Tibial artery (tissue), 4 donors: ENCODE measurements at regions not wholly inside any gene's neighbourhood (a gene's known extent, or its start where the extent isn't known, plus 50 kb on each side); places are given as distances from the start of the nearest gene placed in this dataset.

ENCODE experiments used
- DNase-seq, 2 donors: peaks; one replicate each; pipeline ENCODE4 v3.0.0-alpha.2; 2019
- H3K27ac ChIP-seq, 2 donors: fragments of 200-600 bp; sonication (generic) in 1 of 2; 1 replicate in 1 of 2; 2 replicates in 1 of 2; pipeline ENCODE4 v1.5.1; 2018 to 2019; ENCODE audit warnings: mild to moderate bottlenecking in 1 of 2
- H3K27me3 ChIP-seq, 2 donors: fragments of 200-600 bp; sonication (generic) in 1 of 2; one replicate each; pipeline versions ENCODE4 v1.5.1 to v1.6.0; 2016 to 2019
- H3K36me3 ChIP-seq, 3 donors: fragments of 200-600 bp; sonication (generic) in 2 of 3; one replicate each; pipeline ENCODE4 v1.5.1; 2016 to 2019; ENCODE audit warnings: mild to moderate bottlenecking in 2 of 3
- H3K4me1 ChIP-seq, 4 donors: fragments of 200-600 bp; sonication (generic) in 2 of 4; 1 replicate in 3 of 4; 2 replicates in 1 of 4; pipeline ENCODE4 v1.5.1; 2016 to 2019
- H3K4me3 ChIP-seq, 2 donors: fragments of 200-600 bp; sonication (generic) in 1 of 2; 1 replicate in 1 of 2; 2 replicates in 1 of 2; pipeline ENCODE4 v1.5.1; 2018 to 2019; ENCODE audit warnings: mild to moderate bottlenecking in 2 of 2
- H3K9me3 ChIP-seq, 3 donors: fragments of 200-600 bp; sonication (generic) in 1 of 3; one replicate each; pipeline ENCODE4 v1.5.1; 2016 to 2019
- intact Hi-C: fragments of 100-400 bp; cut with DNase I; formaldehyde crosslinking; loops from one replicate; pipeline ENCODE4 v1.15.0; 2023; ENCODE audit warnings: low total_unique reads
- TF ChIP-seq, protein P1 (sequence below), 2 experiments: fragments of 200-600 bp in 1 of 2; fragments of 450-650 bp in 1 of 2; IDR thresholded peaks; one replicate each; pipeline ENCODE4 v1.5.1; 2017 to 2019; ENCODE audit warnings: antibody characterized with exemption in 2 of 2, mild to moderate bottlenecking in 1 of 2, moderate library complexity in 1 of 2

DNA sequence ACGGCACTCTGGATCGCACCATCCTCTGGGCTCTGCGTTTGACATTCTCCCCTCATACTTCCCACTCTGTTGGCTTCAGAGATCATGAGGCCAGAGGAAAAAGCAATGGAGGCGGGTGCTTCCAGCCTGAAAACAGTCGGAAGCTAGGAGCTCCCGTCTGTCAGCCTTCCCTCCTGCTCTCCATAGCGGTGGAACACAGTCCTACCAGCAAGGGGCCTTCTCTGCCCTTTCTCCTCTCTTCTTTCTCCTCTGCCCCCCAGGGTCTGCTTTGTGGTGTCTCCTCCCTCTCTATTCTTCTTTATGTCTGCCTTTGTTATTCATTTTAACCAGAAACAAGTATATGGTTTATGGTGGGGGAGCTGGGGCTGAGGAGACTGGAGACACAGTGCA, 152.5 kb upstream of the NFIB start:
- TF ChIP-seq, protein P1, sequence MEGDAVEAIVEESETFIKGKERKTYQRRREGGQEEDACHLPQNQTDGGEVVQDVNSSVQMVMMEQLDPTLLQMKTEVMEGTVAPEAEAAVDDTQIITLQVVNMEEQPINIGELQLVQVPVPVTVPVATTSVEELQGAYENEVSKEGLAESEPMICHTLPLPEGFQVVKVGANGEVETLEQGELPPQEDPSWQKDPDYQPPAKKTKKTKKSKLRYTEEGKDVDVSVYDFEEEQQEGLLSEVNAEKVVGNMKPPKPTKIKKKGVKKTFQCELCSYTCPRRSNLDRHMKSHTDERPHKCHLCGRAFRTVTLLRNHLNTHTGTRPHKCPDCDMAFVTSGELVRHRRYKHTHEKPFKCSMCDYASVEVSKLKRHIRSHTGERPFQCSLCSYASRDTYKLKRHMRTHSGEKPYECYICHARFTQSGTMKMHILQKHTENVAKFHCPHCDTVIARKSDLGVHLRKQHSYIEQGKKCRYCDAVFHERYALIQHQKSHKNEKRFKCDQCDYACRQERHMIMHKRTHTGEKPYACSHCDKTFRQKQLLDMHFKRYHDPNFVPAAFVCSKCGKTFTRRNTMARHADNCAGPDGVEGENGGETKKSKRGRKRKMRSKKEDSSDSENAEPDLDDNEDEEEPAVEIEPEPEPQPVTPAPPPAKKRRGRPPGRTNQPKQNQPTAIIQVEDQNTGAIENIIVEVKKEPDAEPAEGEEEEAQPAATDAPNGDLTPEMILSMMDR (IDR thresholded peaks at IDR 0.05) = no peak
- Histone ChIP-seq H3K27me3 (no peaks in the 10 kb centered on the region), H3K36me3 (no peaks in the 10 kb centered on the region), H3K4me1 (no peaks in the 10 kb centered on the region), H3K4me3 (no peak overlapping the region), H3K9me3 (no peaks in the 10 kb centered on the region), H3K27ac (no peak overlapping the region)
- intact Hi-C loops = no loop called here
- DNase-seq = no peak

DNA sequence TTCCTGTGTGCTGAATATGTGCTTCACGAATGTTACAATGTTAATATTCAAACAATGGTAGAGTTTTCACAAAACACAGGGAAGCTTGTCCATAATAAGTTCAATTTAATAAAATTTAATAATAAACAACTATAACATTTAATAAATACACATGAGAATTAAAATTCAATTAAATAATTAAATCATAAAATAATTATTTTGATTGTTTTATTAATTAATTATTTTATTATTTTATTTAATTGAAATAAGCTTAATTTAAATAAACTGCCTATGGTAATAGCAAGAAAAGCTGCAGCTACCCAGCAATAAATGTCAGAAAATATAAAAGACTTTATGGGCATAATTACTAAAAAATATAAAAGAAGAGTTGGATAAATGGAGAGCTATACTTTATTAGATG, 149.0 kb upstream of the NFIB start:
- Histone ChIP-seq H3K36me3 (no peaks in the 10 kb centered on the region), H3K4me3 (no peak overlapping the region), H3K27me3 (no peaks in the 10 kb centered on the region), H3K27ac (no peak overlapping the region), H3K4me1 (no peaks in the 10 kb centered on the region), H3K9me3 (no peaks in the 10 kb centered on the region)
- TF ChIP-seq, protein P1 (IDR thresholded peaks at IDR 0.05) = no peak
- DNase-seq = no peak
- intact Hi-C loops = no loop called here

DNA sequence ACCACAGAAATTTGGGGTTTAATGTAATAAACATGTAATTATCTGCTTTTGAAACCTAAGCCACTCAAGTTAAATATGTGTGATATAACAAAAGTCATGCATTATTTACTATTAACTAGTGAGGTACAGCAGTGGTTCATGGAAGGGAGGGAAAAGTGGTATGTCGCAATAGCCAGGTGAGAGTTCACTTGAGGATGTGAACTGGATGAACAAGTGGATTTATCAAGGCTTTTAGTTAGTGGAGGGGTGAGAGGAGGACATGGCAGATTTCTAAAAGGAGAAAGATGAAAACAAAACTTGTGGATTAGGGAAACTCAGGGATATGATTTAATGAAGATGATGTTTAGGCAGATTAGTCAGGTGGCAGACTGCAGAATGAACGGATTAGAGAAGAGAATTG, 141.3 kb upstream of the NFIB start:
- TF ChIP-seq, protein P1 (IDR thresholded peaks at IDR 0.05) = no peak
- intact Hi-C loops = no loop called here

GRCh38 chr9:14453286-14453685, 139.3 kb upstream of the NFIB start:
- no peaks in the 10 kb centered on the region for H3K9me3 ChIP-seq
- H3K4me3 ChIP-seq = no peak overlapping the region
- H3K4me1 ChIP-seq = no peaks in the 10 kb centered on the region
- no peaks in the 10 kb centered on the region for H3K36me3 ChIP-seq
- no peaks in the 10 kb centered on the region for H3K27me3 ChIP-seq
- no peak for DNase-seq
- intact Hi-C loops = no loop called here
- H3K27ac ChIP-seq = no peak overlapping the region
- TF ChIP-seq, protein P1 (IDR thresholded peaks at IDR 0.05) = no peak

More for the DNA sequence above, 141.3 kb upstream of the NFIB start:
- H3K27me3 ChIP-seq = no peaks in the 10 kb centered on the region
- no peaks in the 10 kb centered on the region for H3K36me3 ChIP-seq
- H3K4me3 ChIP-seq = no peak overlapping the region
- no peak overlapping the region for H3K27ac ChIP-seq
- H3K9me3 ChIP-seq = no peaks in the 10 kb centered on the region
- no peak for DNase-seq
- H3K4me1 ChIP-seq = no peaks in the 10 kb centered on the region

DNA sequence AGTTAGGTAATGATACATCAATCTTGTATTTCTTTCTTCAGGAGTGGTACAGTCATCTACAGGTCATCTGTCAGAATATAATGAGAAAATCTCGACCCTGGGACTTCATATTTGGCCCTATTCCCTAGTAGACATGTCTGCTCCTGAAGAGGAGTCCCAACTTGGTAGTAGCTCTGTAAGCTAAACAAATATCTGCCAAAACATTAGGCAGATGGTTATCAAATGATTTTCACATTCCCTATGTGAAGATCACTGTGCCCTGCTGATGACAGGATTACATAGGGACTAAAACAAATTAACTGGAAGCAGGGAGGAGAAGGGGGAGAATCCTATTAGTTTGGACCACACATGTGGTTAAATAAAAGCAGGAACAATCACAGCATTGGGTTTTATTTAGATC, 138.6 kb upstream of the NFIB start:
- DNase-seq = no peak
- TF ChIP-seq, protein P1 (IDR thresholded peaks at IDR 0.05) = no peak
- H3K27ac ChIP-seq = no peak overlapping the region
- no peaks in the 10 kb centered on the region for H3K27me3 ChIP-seq
- no peaks in the 10 kb centered on the region for H3K4me1 ChIP-seq
- no peaks in the 10 kb centered on the region for H3K36me3 ChIP-seq
- intact Hi-C loops = no loop called here
- no peak overlapping the region for H3K4me3 ChIP-seq
- peaks cover 0 to under 1% (median 0%) of the 10 kb centered on the region in 3 donors for H3K9me3 ChIP-seq

GRCh38 chr9:14451949-14452348, 138.0 kb upstream of the NFIB start:
- Histone ChIP-seq H3K4me3 (no peak overlapping the region), H3K27me3 (no peaks in the 10 kb centered on the region), H3K27ac (no peak overlapping the region), H3K4me1 (no peaks in the 10 kb centered on the region), H3K9me3 (peaks cover 0 to 6% (median 0%) of the 10 kb centered on the region in 3 donors), H3K36me3 (no peaks in the 10 kb centered on the region)
- no peak for DNase-seq
- intact Hi-C loops = no loop called here
- TF ChIP-seq, protein P1 (IDR thresholded peaks at IDR 0.05) = no peak
